ENCODE measurements at regions not wholly inside any gene's neighbourhood (a gene's known extent, or its start where the extent isn't known, plus 50 kb on each side); places are given as distances from the start of the nearest gene placed in this dataset.

DNA sequence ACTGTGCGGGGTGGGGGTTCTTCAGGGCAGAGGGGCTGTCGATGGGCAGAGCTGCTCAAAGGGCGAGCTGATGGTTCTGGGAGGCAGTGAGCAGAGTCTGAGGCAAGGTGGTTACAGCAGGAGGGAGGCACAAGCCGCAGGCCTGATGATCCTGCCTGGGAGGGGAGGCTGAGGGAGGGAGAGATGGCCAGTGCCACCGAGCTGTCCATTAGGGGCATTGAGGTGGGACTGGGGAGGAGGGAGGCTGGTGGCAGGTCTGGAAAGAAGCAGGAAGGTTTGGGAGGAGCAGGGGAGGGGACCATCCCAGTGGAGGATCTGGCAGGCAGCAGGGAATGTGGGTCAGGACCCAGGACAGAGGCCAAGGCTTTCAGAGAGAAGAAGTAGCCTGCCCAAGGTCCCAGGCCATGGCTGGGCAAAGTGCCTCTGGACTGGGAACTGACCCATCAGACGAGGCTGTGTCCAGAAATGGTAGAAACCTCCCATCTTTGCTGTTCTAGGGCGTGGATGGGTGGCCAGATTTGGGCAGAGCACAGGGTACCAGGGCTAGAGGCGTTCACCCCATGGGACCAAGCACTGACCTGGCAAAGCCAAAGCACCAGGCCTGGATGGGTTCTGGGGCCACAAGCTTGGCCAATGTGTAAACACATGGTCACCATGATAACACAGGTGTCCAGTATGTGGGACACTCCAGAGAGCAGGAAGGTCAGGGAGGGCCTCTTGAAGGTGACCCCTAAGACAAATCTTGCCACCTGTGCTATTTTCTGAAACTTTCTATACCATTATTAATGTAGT lies 55.5 kb downstream of the INHBB start:
- no peak for DNase-seq (ENCODE audit: low spot score)

DNA sequence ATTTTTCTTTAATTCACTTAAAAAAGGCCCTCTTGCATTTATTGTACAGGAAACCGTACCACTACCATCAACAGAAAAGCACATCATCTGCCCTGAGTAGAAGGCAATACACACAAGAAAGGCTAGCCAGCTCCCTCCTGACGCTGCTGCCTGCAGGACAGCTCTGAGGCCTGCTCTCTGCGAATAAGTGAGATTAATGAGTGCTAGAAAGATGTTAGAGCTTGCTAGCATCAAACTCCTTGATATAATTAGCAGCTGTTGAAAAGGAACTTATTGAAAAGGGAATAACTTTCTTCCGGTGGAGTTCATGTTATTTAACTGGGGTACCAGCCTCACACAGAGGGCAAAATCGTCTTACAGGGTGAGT lies 56.1 kb downstream of the INHBB start:
- DNase-seq (ENCODE audit: low spot score): no peak

DNA sequence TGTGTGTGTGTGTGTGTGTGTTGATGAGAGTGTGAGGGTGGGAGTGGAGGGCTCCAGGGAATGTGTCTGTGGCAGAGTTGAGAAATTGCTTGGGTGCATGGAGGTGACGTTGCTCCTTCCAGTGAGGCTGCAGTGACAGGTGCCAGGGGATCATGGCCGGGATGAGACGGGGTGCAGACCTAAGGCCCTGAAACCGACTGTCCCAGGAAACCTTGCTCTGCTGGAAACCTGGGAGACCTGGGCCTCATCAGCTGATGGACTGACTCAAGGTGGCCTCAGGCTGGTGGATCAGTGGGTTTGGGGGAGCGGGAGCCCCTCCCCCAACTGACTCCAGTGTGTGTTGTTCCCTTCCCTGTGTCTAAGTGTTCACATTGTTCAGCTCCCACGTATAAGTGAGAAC lies 56.6 kb downstream of the INHBB start:
- no peak for DNase-seq (ENCODE audit: low spot score)

DNA sequence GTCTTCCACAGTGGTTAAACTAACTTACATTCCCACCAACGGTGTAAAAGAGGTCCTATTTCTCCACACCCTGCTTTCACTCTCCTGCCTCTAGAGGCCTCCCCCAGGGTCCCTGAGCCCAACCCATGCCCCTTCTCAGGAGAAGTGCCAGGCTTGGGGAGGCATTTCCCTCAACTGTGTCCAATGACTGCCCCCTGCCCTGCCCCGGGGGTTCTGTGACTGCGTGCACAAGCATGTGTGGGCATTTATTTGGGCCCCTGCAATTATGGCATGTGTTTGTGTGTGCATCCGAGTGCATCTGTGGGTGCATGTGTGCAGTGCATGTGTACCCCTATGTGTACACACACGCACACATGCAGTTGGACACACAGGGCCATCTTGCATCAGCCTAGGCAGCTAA lies 57.3 kb downstream of the INHBB start:
- DNase-seq (ENCODE audit: low spot score): no peak

DNA sequence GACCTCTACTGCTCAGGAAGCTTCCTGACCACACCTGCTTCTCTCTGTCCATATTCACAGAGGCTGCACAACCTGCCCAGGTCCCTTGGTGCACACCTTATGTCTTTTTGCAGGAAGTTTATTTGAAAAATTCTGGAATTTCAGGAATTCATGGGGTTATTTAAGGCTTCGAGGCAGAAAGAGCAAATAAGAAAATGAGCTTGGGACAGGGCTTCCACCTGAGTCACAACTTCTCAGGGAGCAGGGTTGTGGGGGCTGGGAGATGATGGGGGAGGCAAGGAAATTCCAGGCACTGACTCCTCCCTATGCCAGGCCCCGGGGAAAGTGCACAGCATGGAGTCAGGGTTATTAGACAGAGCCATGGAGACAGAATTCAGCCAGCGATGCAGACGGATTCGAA lies 57.7 kb downstream of the INHBB start:
- DNase-seq (ENCODE audit: low spot score): no peak

DNA sequence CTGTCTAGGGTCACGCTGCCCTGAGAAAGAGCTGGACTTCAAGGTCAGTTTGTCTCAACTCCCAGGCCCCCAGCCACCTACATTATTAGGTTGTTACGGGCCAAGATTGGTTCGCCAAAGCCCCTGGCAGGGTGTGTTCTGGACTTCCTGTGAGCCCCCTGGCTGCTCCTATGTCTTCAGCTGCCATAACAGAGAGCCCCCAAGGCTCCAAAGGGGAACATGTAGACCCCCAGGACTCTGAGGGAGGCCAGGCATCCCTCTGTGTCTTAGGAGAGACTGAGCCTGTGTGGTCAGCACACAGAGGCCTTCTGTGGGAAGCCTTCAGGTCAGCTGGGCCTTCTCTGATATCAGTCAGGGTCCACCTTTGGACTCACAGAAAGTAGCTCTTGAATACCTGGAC lies 58.3 kb downstream of the INHBB start:
- DNase-seq (ENCODE audit: low spot score): no peak

DNA sequence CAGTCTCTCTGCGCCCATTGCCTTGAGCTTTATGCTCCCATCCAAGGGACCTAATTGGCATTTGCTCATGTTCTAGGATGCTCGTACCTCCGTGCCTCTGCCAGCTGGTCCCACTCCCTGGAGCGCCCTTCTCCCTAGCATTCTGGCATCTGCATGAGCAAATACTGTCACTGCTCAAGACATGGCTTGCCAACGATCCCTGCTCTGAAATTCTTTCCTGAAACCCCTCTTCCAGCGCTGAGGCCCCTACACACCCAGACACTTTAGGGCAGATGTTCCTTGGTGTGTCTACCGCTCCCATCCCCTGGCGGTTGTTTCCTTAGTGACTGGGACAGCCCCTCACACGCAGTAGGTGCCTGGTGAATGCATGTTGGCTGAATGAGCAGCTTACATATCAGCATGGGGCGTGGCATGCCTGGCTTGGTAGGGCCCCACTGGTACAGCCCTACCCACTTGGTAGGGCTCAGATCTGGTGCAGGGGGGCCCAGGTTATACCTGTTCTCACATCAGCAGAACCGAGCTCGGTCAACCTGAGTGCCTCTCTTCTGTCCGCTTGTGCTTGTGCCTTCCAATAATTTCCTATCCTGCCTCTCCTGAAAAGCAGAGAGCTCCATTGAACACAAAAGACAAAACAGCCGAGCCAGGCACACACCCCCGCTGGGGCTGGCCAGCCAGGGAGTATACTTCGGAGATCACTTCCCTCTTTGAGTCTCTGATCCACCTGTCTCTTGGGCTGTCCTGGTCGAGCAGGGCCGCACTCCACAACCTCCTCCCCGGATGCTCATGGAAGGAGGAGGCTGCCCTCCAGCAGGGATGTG lies 59.2 kb downstream of the INHBB start:
- no peak for DNase-seq (ENCODE audit: low spot score)

DNA sequence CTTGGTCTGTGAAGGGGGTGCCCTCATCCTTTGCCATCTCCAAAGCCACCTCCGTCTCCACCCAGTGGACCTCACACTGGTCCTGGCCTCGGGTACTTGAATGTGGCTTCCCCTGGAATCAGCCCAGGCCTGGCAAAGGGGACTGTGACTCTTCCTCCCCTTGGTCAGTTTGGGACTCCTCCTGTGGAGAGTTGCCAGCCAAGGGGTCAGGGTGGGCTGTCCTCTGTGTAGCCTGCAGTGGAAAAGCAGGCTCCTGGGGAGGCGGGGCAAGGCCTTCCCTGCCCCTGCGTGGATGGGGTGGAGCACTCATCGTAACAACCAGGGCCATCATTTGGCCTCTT lies 59.8 kb downstream of the INHBB start:
- no peak for DNase-seq (ENCODE audit: low spot score)

DNA sequence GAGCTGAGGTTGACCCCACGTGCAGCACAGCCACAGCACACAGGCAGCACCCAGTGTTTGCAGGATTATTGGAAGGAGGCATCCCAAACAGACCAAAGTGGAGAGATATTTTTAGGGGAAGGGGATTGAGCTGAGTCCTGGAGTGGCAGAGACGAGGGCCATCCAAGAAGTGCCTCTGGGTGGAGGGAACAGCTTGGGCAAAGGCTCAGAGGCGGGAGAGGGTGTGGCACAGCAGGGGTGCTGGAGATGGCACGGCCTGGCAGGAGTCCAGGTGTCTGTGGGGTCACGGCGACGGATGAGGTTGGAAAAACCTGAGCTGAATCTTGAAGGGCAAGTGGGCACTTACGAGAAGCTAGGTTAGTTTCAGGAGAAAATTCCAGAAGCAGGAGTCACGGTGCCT lies 60.6 kb downstream of the INHBB start:
- DNase-seq (ENCODE audit: low spot score): no peak

DNA sequence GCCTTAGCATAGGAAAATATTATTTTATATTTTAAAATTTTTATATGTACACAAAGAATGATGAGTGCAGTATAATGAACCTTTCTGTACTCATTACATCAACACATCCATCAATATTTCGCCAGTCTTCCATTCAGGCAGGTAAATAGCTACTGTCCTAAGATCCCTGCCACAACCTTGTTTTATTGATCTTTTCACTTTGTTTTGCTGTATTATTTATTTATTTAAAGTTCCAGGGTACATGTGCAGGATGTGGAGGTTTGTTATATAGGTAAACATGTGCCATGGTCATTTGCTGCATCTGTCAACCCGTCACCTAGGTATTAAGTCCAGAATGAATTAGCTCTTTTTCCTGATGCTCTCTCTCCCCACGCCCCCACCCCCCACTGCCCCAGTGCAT lies 64.6 kb downstream of the INHBB start:
- DNase-seq (ENCODE audit: low spot score): no peak

DNA sequence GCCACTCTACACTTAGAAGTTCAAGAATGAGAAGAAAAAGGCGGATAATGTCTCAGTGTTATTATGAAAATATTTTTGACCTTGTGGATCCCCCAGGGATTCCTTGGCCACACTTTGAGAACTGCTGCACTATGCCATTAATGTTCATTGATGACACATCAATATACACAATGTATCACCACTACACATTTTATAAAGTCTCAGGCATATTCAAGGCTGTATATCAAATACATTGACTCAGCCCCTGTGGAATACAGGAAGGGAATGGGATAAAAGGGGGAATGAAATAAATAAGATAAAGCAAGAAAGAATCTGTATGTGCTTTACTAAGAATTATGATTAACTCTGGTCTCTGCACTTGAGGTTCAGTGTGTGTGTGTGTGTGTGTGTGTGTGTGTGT lies 69.1 kb downstream of the INHBB start:
- DNase-seq (ENCODE audit: low spot score): no peak

DNA sequence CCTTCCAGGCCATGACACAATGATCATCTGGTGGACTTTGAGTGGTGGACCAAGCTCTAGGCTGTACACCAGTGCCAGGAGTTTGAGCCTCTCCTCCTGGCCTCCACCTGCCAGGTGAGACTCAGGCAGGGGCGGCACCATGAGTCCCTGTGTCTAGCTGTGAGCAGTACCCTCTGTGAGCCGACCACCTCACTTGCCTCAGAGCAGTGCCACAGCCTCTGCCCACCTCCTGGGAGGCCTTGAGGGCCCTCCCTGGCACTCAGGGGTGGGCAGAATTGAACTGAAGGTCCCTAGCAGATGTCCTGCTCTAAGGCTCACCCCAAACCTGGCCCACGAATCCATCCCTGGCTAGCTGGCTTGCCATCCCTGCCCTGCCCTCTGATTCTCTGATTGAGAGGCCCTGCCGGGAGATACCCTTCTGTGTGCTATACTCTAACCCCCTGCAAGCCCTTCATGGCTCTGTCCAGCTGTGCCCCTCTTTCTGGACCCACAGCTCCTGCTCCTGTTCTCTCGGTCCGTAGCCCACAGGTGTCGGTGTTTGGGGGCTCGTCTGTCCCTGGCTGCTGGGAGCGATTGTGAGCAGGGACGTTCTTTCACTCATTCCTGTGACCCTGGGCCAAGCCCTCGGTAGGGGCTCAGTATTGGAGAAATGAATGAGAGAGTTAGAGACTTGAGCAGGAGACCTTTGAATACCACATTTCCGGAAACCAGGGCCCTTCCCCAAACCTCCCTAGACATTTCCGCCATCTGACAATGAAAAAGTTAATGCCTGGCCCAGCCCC lies 70.0 kb downstream of the INHBB start:
- no peak for DNase-seq (ENCODE audit: low spot score)

DNA sequence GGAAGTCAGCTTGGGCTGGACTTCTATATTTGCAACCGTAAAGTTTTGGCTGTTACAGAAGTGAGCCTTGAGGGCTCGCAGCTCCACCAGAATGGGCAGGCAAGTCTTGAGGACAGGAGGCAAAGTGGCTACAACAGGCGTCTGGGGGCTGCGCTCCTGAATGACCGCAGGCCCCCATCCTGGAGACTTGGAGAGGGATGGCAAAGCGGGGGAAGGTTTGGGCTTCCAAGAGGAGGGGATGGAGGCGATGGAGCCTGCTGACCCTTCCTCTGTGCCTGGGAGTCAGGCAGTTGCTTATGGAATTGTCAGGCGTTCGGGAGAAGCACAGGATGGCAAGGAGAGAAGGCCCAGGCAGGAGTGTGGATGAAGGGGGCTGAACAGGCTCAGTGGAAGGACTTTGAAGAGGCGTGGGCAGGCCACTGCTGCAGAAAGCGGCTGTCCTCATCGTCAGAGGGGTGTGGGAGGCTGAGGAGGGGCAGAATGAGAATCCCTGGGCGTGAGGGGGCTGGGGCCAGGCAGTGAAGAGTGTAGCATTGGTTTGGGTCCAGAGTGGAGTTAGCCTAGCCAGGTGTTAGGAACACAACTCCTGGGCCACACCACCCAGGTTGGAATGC lies 72.3 kb downstream of the INHBB start:
- DNase-seq (ENCODE audit: low spot score): no peak

DNA sequence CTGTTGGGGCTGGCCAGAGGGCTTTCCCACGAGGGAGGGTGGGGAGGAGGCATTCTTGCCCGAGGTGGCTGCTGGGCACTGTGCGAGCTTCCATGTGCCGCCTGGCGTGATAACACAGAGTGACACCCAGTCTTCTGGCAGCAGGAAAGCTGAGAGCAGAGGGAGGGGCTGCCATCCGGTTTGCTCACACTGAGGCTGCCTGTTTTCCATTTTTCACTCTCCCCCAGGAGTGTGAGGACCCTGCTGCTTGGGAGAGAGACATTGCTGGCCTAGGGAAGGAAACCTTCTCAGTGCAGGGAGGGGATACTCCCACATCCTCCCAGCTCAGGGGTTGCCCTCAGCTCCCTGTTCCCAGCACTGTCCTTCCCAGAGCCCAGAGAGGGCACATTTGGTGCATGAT lies 73.1 kb downstream of the INHBB start:
- DNase-seq (ENCODE audit: low spot score): no peak

DNA sequence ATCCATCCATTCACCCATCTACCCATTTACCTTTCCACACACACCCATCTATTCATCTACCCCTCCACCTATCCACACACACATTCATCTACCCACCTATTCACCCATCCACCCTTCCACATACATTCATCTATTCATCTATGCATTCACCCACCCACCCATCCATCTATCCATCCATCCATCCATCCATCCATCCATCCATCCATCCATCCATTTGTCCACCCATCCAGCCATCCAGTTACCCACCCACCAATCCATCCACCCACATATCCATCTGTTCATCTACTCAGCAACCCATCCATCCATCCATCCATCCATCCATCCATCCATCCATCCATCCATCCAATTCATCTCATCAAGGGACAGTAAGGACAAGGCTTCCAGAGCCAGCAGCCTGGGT lies 74.0 kb downstream of the INHBB start:
- no peak for DNase-seq (ENCODE audit: low spot score)

DNA sequence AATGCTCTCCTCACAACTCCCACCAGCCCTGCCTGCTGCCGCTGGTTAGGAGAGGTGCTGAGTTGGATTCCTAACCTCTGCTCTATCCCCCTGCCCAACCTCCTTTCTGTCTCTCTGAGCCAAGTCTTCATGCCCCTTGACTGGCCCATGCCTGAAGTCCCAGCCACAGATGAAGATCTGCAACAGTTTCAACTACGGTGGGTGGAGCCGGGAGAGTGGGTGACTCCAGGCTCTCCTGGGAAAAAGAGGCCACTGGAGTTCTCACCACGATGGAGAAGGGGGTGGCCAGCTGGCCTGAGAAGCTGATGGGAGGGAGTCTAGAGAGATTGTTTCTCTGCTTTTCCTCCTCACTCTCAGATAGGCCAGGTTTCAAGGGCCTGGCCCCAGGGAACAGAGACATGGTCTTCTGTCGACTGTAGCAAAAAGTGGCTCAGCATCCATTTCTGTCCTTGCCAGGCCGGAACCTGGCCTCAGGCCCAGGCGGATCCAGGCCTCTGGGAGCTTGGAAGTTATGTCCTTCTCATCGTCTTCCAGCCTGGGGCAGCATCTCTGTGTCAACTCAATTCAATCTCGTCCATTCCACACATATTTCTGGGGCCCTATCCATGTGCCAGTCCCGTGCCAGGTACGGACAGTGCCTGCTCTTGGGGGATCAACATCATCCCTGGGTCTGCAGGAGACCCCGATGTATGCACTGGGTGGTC lies 75.3 kb downstream of the INHBB start:
- no peak for DNase-seq (ENCODE audit: low spot score)

DNA sequence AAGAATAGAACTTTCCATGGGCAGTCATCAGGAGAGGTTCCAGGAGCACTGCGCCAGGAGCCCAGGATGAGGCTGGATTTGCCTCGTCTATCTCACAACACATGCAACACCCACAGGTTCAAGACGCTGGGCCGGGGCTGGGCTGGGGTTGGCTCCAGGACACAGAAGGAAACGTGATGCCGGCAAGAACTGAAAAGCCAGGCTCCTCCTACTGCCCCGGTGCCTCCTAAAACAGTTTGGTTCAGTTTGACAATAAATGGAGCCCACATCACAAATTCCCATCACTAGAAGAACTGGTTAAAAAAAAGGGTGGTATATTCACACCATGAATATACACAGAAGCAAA lies 75.9 kb downstream of the INHBB start:
- DNase-seq (ENCODE audit: low spot score): no peak

DNA sequence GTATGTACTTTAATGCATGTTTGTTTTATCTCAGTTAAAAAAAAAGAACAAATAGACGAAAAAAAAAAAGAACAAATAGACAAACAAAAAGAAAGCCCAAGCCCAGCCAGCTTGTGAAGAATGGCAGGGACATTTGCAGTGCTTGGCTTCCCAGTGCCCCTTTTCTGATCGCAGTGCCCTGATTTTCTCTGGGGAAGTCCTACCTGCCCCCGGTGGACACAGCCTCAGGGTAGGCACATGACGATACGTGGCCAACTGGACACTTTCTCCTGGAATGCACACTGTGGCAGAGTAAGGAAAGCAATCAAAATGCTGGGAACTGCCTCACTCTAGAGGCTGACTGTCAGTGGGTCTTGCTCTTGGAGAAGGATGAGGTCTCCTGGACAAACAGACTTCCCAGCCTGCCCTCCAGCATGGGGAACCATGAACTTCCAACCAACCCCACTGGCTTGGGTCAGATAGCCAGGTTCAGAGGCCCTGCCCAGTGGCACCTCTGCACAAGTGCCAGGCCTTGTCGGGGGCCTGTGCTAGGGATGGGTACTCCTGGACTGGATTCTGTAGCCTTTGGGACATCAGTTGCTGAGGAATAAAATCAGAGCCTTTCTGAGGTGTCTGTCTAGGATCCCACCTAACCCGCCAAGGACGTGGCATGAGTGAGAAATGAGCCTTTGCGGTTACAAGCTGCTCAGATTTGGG lies 76.7 kb downstream of the INHBB start:
- DNase-seq (ENCODE audit: low spot score): no peak

DNA sequence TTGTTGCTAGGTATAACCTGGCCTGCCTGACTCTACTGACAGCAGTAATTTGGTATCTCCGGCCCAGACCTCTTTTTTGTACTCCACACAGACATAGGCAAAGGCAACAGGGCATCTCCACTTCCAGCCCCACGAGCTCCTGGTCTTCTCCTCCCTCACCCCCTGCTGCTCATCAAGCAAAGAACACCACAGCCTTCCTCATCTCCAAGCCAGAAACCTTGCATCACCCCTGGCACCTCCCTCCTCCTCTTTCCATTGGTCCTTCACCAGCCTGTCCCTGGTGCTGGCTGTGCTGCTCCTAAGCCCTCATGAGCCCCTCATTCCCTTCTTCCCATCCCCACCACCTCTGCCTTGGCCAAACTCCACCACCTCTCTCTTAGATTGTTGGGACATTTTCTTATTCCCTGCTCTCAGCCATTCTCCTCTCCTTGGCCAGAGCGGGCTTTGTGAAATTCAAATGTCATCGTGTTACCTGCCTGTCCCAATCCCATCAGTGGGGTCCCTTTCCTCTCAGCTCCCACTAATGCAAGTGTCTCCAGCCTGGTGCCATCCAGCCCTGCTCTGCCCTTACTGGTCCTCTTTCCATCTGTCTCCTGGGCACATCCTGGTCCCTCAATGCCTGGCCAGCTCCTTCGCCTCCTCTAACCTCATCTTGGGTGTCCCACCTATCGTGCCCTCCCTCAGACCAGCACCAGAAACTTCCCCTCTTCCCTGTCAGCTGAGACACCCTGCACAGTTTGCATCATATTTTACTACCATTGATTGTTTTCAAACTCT lies 77.4 kb downstream of the INHBB start:
- DNase-seq (ENCODE audit: low spot score): no peak

DNA sequence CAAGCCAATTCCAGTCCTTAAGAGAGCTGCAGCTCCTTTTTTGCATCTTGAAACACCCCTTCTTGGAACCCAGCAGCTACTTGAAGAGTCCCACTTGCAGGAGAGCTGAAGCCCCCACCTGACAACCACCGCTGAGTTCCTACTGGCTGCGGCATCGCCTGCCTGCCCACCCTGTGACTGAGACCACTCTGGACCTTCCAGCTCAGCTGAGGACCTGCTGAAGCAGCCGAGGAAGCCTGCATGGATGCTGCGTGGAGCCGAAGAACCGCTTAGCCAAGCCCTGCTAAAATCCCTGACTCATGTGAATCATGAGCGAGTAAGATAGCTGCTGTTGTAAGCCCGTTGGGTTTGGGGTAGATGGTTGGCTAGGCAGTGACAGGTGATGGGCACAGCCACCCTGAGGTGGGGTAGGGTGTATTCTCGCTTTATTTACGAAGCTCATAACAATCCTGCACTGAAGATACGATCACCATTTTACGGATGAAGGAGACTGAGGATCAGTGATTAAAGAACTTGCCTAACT lies 78.4 kb downstream of the INHBB start:
- no peak for DNase-seq (ENCODE audit: low spot score)

Measured in cerebellar cortex (tissue), 1 donor.